ENCODE measurements at regions not wholly inside any gene's neighbourhood (a gene's known extent, or its start where the extent isn't known, plus 50 kb on each side); places are given as distances from the start of the nearest gene placed in this dataset.

GRCh38 chr3:51618496-51618895, 52.6 kb upstream of the TEX264 start:
- no peak for TF ChIP-seq POLR2A (IDR thresholded peaks at IDR 0.05)
- no peak for TF ChIP-seq CTCF (IDR thresholded peaks at IDR 0.05 in 4 of 5, conservative IDR thresholded peaks at IDR 0.05 in 1 of 5)

Measured in gastrocnemius medialis (tissue), 4 donors.